Right lobe of liver (tissue), 4 donors: ENCODE measurements at regions not wholly inside any gene's neighbourhood (a gene's known extent, or its start where the extent isn't known, plus 50 kb on each side); places are given as distances from the start of the nearest gene placed in this dataset.
"Not testable (repeated sequence)": the region's sequence is repeated elsewhere in the genome, so short reads cannot be mapped to it uniquely, and the experiment has no call there.

ENCODE experiments used
- CTCF ChIP-seq, 4 donors: fragments of 200-600 bp in 3 of 4; fragments of 450-650 bp in 1 of 4; IDR thresholded peaks; one replicate each; pipeline versions ENCODE4 v1.5.1 to v1.8.0; 2016 to 2022; ENCODE audit warnings: antibody characterized with exemption in 4 of 4, mild to moderate bottlenecking in 2 of 4
- POLR2A ChIP-seq: fragments of 450-650 bp; IDR thresholded peaks from one replicate; pipeline ENCODE4 v1.6.1; 2017; ENCODE audit warnings: antibody characterized with exemption, mild to moderate bottlenecking
- donor health status: DM: no; HTN: no; CAD: no.
- donor health status: DM: no; HTN: no; CAD: no.
- donor health status: DM: no; HTN: yes; CAD: no.

GRCh38 chr22:26840770-26841169, 183.4 kb downstream of the MIAT start:
- TF ChIP-seq CTCF (IDR thresholded peaks at IDR 0.05); POLR2A: not testable (repeated sequence)
